DOHH2 (cell line): ENCODE measurements at regions not wholly inside any gene's neighbourhood (a gene's known extent, or its start where the extent isn't known, plus 50 kb on each side); places are given as distances from the start of the nearest gene placed in this dataset.

Experiments
- EZH2phosphoT487 ChIP-seq: fragments of 200-600 bp; sonication (generic); IDR thresholded peaks from 2 replicates; pipeline ENCODE4 v1.6.1; 2017; ENCODE audit warnings: borderline replicate concordance, mild to moderate bottlenecking, antibody characterized with exemption, low read length, moderate library complexity, mixed read lengths
- TF ChIP-seq, protein P1 (sequence below): fragments of 200-600 bp; sonication (generic); IDR thresholded peaks from one replicate; pipeline ENCODE4 v1.5.1; 2014; ENCODE audit warnings: antibody characterized with exemption, mild to moderate bottlenecking, low read depth, low read length; ENCODE audit not compliant: poor library complexity, severe bottlenecking

DNA sequence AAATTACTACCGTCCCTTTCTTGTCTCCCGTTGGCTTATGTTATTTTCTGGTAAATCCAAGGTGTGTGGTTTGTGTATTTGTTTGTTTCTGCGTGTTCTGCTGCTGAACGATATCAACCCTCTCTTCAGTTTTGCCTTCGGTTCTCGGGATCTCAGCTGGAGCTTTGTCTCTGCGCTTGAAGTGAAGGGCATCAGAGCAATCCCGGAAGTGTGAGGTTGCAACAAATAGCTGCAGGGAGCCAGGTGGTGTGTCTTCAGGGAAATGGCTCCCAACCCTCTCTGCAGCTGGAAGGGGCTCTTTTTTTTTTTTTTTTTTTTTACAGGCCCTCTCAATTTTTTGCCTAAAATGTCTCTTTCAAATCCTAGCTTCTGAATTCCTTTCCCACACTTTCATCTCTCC lies 116.4 kb upstream of the RGMA start:
- TF ChIP-seq, protein P1, sequence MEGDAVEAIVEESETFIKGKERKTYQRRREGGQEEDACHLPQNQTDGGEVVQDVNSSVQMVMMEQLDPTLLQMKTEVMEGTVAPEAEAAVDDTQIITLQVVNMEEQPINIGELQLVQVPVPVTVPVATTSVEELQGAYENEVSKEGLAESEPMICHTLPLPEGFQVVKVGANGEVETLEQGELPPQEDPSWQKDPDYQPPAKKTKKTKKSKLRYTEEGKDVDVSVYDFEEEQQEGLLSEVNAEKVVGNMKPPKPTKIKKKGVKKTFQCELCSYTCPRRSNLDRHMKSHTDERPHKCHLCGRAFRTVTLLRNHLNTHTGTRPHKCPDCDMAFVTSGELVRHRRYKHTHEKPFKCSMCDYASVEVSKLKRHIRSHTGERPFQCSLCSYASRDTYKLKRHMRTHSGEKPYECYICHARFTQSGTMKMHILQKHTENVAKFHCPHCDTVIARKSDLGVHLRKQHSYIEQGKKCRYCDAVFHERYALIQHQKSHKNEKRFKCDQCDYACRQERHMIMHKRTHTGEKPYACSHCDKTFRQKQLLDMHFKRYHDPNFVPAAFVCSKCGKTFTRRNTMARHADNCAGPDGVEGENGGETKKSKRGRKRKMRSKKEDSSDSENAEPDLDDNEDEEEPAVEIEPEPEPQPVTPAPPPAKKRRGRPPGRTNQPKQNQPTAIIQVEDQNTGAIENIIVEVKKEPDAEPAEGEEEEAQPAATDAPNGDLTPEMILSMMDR = no peak
- TF ChIP-seq EZH2phosphoT487 = no peak
